Transverse colon (tissue), 4 donors: ENCODE measurements at regions not wholly inside any gene's neighbourhood (a gene's known extent, or its start where the extent isn't known, plus 50 kb on each side); places are given as distances from the start of the nearest gene placed in this dataset.
"Not testable (repeated sequence)": the region's sequence is repeated elsewhere in the genome, so short reads cannot be mapped to it uniquely, and the experiment has no call there.

ENCODE experiments used
- DNase-seq: peaks from one replicate; pipeline ENCODE4 v3.0.0-alpha.2; 2019
- H3K27ac ChIP-seq, 4 donors: fragments of 200-600 bp; sonication (generic); 2 replicates each; pipeline ENCODE4 v1.5.1; 2016 to 2018; ENCODE audit warnings: inconsistent platforms in 4 of 4
- H3K27me3 ChIP-seq: fragments of 200-600 bp; sonication (generic); 2 replicates; pipeline ENCODE4 v1.5.1; 2017; ENCODE audit warnings: inconsistent platforms
- H3K36me3 ChIP-seq, 4 donors: fragments of 200-600 bp; sonication (generic); 2 replicates each; pipeline ENCODE4 v1.5.1; 2017 to 2019; ENCODE audit warnings: inconsistent platforms in 4 of 4
- H3K4me1 ChIP-seq, 4 donors: fragments of 200-600 bp; sonication (generic); 2 replicates each; pipeline ENCODE4 v1.5.1; 2017 to 2020; ENCODE audit warnings: inconsistent platforms in 4 of 4
- H3K4me3 ChIP-seq, 4 donors: fragments of 200-600 bp; sonication (generic); 1 replicate in 1 of 4; 2 replicates in 3 of 4; pipeline versions ENCODE4 v1.5.1 to v1.6.1; 2017 to 2019; ENCODE audit warnings: inconsistent platforms in 4 of 4
- H3K9me3 ChIP-seq, 2 donors: fragments of 200-600 bp; sonication (generic); 2 replicates each; pipeline ENCODE4 v1.5.1; 2017 to 2019; ENCODE audit warnings: inconsistent platforms in 2 of 2
- CTCF ChIP-seq, 5 experiments: fragments of 200-600 bp in 3 of 5; fragments of 450-650 bp in 2 of 5; sonication (generic) in 3 of 5; IDR thresholded peaks; 1 replicate in 2 of 5; 2 replicates in 3 of 5; pipeline ENCODE4 v1.5.1; 2016 to 2017; ENCODE audit warnings: antibody characterized with exemption in 5 of 5, inconsistent platforms in 3 of 5, mild to moderate bottlenecking in 2 of 5, moderate library complexity in 1 of 5
- EP300 ChIP-seq: sonication (generic); formaldehyde crosslinking; IDR thresholded peaks from one replicate; pipeline ENCODE4 v1.6.1; 2017; ENCODE audit warnings: antibody characterized with exemption, low read depth
- POLR2A ChIP-seq: fragments of 450-650 bp; IDR thresholded peaks from one replicate; pipeline ENCODE4 v1.6.1; 2016; ENCODE audit warnings: antibody characterized with exemption, mild to moderate bottlenecking, moderate library complexity
- POLR2AphosphoS5 ChIP-seq, 3 donors: sonication (generic); formaldehyde crosslinking; IDR thresholded peaks; one replicate each; pipeline ENCODE4 v1.6.1; 2016; ENCODE audit warnings: antibody characterized with exemption in 3 of 3
- WGBS, 2 donors: methylation state at CpG; one replicate each; pipeline ENCODE4 v1.1.5; 2018; ENCODE audit warnings: low coverage in 1 of 2; 5-methylcytosine and 5-hydroxymethylcytosine counted together
- in situ Hi-C, 4 donors: fragments of 200-750 bp; cut with MboI; loops; one replicate each; pipeline versions ENCODE4 v1.15.0 to v1.15.1; 2017; ENCODE audit warnings: low sequenced_read_pairs in 3 of 4, low pct_ligation_motif_present in 1 of 4, low pct_unique_long_range_greater_than_20kb in 1 of 4
- intact Hi-C: fragments of 100-400 bp; cut with DNase I; formaldehyde crosslinking; loops from one replicate; pipeline ENCODE4 v1.15.1; 2023; ENCODE audit warnings: low total_unique reads

GRCh38 chr20:48039514-48039913 lies 254.2 kb upstream of the SULF2 start:
- no peak overlapping the region for H3K4me3 ChIP-seq
- no peaks in the 10 kb centered on the region for H3K27me3 ChIP-seq
- H3K4me1 ChIP-seq, result no peaks in the 10 kb centered on the region
- no peak overlapping the region for H3K27ac ChIP-seq
- WGBS, 2 donors, result 86 to 88% methylated on average over 2 of the region's 2 CpGs
- intact Hi-C loops, result no loop called here
- DNase-seq, result no peak
- H3K36me3 ChIP-seq, result no peaks in the 10 kb centered on the region
- TF ChIP-seq CTCF (IDR thresholded peaks at IDR 0.05) (no peak), POLR2A (no peak), POLR2AphosphoS5 (IDR thresholded peaks at IDR 0.05) (no peak), EP300 (no peak)
- H3K9me3 ChIP-seq, result no peaks in the 10 kb centered on the region
- in situ Hi-C loops, result no loop called here

- in situ Hi-C loops (no loop called here), intact Hi-C loops (no loop called here)
- DNase-seq, result no peak
- Histone ChIP-seq H3K27me3 (no peaks in the 10 kb centered on the region), H3K9me3 (no peaks in the 10 kb centered on the region), H3K27ac (no peak overlapping the region), H3K4me1 (no peaks in the 10 kb centered on the region), H3K4me3 (no peak overlapping the region), H3K36me3 (no peaks in the 10 kb centered on the region)
- WGBS, 2 donors, result 75 to 77% methylated on average over 2 to 7 of the region's 7 CpGs
- TF ChIP-seq EP300 (no peak), CTCF (IDR thresholded peaks at IDR 0.05) (no peak), POLR2AphosphoS5 (IDR thresholded peaks at IDR 0.05) (no peak), POLR2A (no peak)
Observed at GRCh38 chr20:48038713-48039112, 253.4 kb upstream of the SULF2 start.

GRCh38 chr20:48037798-48038197 lies 252.5 kb upstream of the SULF2 start:
- intact Hi-C loops, result not testable (repeated sequence)

GRCh38 chr20:48035961-48036731 lies 250.9 kb upstream of the SULF2 start:
- intact Hi-C loops, result no loop called here
- Histone ChIP-seq H3K4me3 (no peak overlapping the region), H3K4me1 (no peaks in the 10 kb centered on the region), H3K36me3 (no peaks in the 10 kb centered on the region), H3K9me3 (no peaks in the 10 kb centered on the region), H3K27me3 (no peaks in the 10 kb centered on the region), H3K27ac (no peak overlapping the region)
- WGBS, 2 donors, result 84 to 89% methylated on average over 4 of the region's 4 CpGs
- no peak for DNase-seq
- TF ChIP-seq EP300 (no peak), POLR2AphosphoS5 (IDR thresholded peaks at IDR 0.05) (no peak), POLR2A (no peak), CTCF (IDR thresholded peaks at IDR 0.05) (no peak)
- in situ Hi-C loops, result no loop called here

More at GRCh38 chr20:48037798-48038197, 252.5 kb upstream of the SULF2 start:
- H3K4me1 ChIP-seq, H3K27me3 ChIP-seq, H3K27ac ChIP-seq, in situ Hi-C loops, H3K36me3 ChIP-seq, H3K4me3 ChIP-seq, DNase-seq, H3K9me3 ChIP-seq: not testable (repeated sequence)
- WGBS, 2 donors, result 87% methylated on average over 7 of the region's 7 CpGs; no CpG with 5 or more reads in 1 of the 2 donors

- no peak for TF ChIP-seq POLR2AphosphoS5 (IDR thresholded peaks at IDR 0.05)
- no peak for TF ChIP-seq EP300
- Histone ChIP-seq H3K9me3 (no peaks in the 10 kb centered on the region), H3K27me3 (no peaks in the 10 kb centered on the region), H3K4me3 (no peak overlapping the region), H3K36me3 (no peaks in the 10 kb centered on the region), H3K27ac (no peak overlapping the region), H3K4me1 (no peaks in the 10 kb centered on the region)
- intact Hi-C loops, result no loop called here
- in situ Hi-C loops, result no loop called here
- 85% methylated on average over 6 of the region's 6 CpGs; no CpG with 5 or more reads in 1 of the 2 donors for WGBS, 2 donors
- no peak for DNase-seq
Observed at GRCh38 chr20:48034751-48035150, 249.5 kb upstream of the SULF2 start.

- H3K9me3 ChIP-seq, H3K27me3 ChIP-seq, H3K4me1 ChIP-seq, in situ Hi-C loops, H3K27ac ChIP-seq, intact Hi-C loops, H3K36me3 ChIP-seq, H3K4me3 ChIP-seq, DNase-seq: not testable (repeated sequence)
- 88 to 90% methylated on average over 1 to 8 of the region's 8 CpGs for WGBS, 2 donors
Observed at GRCh38 chr20:48033005-48033404, 247.7 kb upstream of the SULF2 start.
